GM12872 (cell line): ENCODE measurements at regions not wholly inside any gene's neighbourhood (a gene's known extent, or its start where the extent isn't known, plus 50 kb on each side); places are given as distances from the start of the nearest gene placed in this dataset.

ENCODE experiments used
- TF ChIP-seq, protein P1 (sequence below): IDR thresholded peaks from 3 replicates; pipeline ENCODE4 v1.5.1; 2011; ENCODE audit warnings: low read depth, mild to moderate bottlenecking, low read length, moderate library complexity; ENCODE audit not compliant: insufficient read depth

DNA sequence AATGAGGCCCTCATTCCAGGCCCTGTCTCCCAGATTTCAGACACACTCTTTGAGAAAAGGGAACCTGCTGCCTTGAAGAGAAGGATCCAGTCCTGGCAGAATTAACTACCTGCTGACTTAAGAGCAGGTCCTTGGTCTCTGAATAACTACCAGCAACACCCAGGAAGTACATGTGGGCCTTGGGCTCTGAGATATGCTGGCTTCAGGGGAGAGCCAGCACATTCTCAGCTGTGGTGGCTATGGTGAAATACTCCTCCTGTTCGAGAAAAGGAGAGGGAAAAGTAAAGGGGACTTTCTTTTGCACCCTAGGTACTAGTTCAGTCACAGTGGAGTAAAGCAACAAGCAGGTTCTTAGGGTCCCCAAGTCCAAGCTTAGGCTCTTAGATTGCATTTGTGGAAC, 120.0 kb downstream of the HMHB1 start:
- TF ChIP-seq, protein P1, sequence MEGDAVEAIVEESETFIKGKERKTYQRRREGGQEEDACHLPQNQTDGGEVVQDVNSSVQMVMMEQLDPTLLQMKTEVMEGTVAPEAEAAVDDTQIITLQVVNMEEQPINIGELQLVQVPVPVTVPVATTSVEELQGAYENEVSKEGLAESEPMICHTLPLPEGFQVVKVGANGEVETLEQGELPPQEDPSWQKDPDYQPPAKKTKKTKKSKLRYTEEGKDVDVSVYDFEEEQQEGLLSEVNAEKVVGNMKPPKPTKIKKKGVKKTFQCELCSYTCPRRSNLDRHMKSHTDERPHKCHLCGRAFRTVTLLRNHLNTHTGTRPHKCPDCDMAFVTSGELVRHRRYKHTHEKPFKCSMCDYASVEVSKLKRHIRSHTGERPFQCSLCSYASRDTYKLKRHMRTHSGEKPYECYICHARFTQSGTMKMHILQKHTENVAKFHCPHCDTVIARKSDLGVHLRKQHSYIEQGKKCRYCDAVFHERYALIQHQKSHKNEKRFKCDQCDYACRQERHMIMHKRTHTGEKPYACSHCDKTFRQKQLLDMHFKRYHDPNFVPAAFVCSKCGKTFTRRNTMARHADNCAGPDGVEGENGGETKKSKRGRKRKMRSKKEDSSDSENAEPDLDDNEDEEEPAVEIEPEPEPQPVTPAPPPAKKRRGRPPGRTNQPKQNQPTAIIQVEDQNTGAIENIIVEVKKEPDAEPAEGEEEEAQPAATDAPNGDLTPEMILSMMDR = no peak

DNA sequence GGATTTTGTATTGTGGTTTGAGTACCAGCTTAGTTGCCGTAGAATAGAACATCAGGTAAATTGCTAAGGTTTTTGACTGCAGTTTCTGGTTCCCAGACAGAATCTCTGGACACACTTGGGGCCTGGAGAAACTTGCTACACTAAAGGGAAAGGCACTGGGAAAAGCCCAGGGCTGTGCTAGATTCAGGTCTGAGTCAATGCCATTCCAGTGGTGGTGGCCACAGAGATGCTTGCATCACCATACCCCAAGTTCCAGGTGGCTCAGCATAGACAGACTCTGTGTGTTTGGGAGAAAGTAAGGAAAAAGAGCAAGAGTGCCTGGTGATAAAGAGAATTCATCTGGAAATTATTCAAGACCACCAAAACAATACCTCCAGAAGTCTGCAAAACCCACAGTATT, 120.6 kb downstream of the HMHB1 start:
- TF ChIP-seq, protein P1 = no peak

DNA sequence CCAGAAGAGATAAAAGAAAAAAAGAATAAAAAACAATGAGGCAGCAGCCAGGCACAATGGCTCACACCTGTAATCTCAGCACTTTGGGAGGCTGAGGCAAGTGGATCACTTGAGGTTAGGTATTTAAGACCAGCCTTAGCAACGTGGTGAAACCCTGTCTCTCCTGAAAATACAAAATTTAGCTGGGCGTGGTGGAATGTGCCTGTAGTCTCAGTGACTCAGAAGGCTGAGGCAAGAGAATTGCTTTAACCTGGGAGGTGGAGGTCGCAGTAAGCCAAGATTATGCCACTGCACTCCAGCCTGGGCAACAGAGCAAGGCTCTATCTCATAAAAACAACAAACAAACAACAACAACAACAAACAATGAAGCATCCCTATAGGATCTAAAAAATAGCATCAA, 121.5 kb downstream of the HMHB1 start:
- TF ChIP-seq, protein P1 = no peak

DNA sequence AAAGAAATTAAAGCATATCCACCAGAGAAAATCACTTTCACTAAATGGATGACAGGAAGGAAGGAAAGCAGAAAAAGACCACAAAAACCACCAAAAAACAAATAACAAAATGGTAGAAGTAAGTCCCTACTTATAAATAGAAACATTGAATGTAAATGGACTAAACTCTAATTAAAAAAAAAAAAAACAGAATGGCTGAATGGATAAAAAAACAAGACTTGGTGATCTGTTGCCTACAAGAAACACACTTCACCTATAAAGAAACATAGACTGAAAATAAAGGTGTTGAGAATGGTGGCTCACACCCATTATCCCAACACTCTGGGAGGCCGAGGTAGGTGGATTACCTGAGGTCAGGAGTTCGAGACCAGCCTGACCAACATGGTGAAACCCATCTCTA, 122.9 kb downstream of the HMHB1 start:
- TF ChIP-seq, protein P1 = no peak

DNA sequence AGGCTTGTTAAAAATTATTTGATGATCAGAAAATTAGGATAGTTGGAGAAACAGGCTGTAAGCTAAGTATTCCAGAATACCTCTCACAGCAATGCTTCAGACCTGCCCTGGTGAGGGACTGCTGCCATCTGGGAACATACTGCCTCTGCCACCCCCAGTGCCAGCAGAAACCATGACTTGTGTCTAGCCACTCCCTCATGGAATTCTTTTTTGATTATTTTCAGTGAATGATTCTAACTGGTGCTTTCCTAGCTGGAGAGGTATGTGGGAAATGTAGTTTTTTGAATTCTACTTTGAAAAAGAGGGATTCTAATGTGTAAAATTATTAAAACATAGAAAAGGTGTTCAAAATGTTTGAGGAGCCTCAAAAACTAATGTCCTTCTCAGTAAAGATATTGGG, 126.3 kb downstream of the HMHB1 start:
- TF ChIP-seq, protein P1 = no peak

DNA sequence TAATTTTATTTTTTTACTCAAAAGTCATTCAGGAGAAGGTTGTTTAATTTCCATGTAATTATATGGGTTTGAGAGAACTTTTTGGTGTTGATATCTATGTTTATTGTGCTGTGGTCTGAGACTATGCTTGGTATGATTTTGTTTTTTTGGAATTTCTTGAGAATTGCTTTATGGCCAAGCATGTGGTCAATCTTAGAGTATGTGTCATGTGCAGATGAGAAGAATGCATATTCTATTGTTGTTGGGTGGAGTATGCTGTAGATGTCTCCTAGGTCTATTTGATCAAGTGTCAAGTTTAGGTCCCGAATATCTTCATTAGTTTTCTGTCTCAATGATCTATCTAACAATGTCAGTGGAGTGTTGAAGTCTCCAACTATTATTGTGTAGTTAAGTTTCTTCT, 134.9 kb downstream of the HMHB1 start:
- TF ChIP-seq, protein P1 = no peak

DNA sequence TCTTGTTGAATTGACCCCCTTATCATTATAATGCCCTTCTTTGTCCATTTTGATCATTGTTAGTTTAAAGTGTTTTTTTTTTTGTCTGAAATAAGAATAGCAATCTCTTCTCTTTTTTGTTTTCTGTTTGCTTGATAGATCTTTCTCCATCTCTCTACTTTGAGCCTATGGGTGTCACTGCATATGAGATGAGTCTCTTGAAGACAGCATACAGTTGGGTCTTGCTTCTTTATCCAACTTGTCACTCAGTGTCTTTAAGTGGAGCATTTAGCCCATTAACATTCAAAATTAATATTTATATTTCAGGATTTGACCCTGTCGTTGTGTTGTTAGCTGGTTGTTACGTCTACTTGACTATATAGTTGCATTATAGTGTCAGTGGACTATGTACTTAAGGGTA, 135.4 kb downstream of the HMHB1 start:
- TF ChIP-seq, protein P1 = no peak

DNA sequence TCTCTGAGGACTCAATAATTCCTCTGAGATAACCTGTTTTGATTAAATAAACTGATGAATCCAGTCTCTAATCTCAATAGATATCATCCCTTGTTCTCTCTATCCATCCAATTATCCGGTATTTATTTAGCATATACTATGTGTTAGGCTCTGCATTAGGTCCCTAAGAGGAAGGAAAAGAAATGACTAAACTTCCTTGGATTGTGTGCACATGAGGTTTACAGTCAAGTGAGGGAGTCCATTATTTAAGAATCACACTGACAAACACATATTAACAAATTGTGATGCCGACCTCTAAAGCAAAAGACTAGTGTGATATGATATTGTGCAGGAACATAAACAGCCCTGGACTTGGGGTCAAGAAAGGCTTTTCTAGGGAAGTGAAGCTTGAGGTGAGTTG, 140.8 kb downstream of the HMHB1 start:
- TF ChIP-seq, protein P1 = no peak
